ENCODE measurements at regions not wholly inside any gene's neighbourhood (a gene's known extent, or its start where the extent isn't known, plus 50 kb on each side); places are given as distances from the start of the nearest gene placed in this dataset.

DNA sequence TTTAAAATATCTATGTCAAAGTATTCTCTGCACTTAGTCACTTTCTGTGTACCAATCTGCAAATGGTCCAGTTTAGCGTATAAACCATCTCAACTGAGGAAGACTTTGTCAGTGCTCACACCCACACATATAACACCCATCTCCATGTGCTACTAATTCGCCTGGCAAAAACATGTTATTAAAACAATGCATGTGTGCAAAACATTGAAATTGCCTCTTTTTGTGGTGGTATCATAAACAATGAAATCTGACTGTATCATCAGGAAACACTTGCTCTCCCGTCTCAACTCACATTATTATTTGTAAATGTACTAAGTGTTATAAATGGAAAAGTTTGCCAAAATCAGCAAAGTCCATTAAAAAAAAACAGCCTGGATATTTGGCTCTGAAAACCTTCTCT is 105.9 kb upstream of the FOXC1 start:
- DNase-seq (ENCODE audit: low spot score) (no peak), ATAC-seq (ENCODE audit: insufficient number of reproducible peaks, low FRiP score, low read depth) (no peak)
- no peak overlapping the region for H3K4me3 ChIP-seq
- TF ChIP-seq, protein P1, sequence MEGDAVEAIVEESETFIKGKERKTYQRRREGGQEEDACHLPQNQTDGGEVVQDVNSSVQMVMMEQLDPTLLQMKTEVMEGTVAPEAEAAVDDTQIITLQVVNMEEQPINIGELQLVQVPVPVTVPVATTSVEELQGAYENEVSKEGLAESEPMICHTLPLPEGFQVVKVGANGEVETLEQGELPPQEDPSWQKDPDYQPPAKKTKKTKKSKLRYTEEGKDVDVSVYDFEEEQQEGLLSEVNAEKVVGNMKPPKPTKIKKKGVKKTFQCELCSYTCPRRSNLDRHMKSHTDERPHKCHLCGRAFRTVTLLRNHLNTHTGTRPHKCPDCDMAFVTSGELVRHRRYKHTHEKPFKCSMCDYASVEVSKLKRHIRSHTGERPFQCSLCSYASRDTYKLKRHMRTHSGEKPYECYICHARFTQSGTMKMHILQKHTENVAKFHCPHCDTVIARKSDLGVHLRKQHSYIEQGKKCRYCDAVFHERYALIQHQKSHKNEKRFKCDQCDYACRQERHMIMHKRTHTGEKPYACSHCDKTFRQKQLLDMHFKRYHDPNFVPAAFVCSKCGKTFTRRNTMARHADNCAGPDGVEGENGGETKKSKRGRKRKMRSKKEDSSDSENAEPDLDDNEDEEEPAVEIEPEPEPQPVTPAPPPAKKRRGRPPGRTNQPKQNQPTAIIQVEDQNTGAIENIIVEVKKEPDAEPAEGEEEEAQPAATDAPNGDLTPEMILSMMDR (IDR thresholded peaks at IDR 0.05), result no peak
- peaks cover 10 to 18% of the 10 kb centered on the region in 2 donors for H3K4me1 ChIP-seq (ENCODE audit: control insufficient read depth in 1 of 2, low read depth in 2 of 2)
- H3K27me3 ChIP-seq (replicated peaks; ENCODE audit: insufficient read depth), result no peaks in the 10 kb centered on the region
- no peaks in the 10 kb centered on the region for H3K36me3 ChIP-seq
- no peaks in the 10 kb centered on the region for H3K9me3 ChIP-seq
- no peak overlapping the region for H3K27ac ChIP-seq

GRCh38 chr6:1504465-1504864 is 105.2 kb upstream of the FOXC1 start:
- Histone ChIP-seq H3K27me3 (replicated peaks; ENCODE audit: insufficient read depth) (no peaks in the 10 kb centered on the region), H3K9me3 (no peaks in the 10 kb centered on the region), H3K4me1 (ENCODE audit: control insufficient read depth in 1 of 2, low read depth in 2 of 2) (peaks cover 10 to 18% of the 10 kb centered on the region in 2 donors), H3K36me3 (no peaks in the 10 kb centered on the region), H3K4me3 (no peak overlapping the region), H3K27ac (no peak overlapping the region)
- TF ChIP-seq, protein P1 (IDR thresholded peaks at IDR 0.05), result no peak
- ATAC-seq (ENCODE audit: insufficient number of reproducible peaks, low FRiP score, low read depth), result no peak
- no peak for DNase-seq (ENCODE audit: low spot score)

GRCh38 chr6:1507251-1507650 is 102.5 kb upstream of the FOXC1 start:
- Histone ChIP-seq H3K4me1 (ENCODE audit: control insufficient read depth in 1 of 2, low read depth in 2 of 2) (peaks cover 10 to 18% of the 10 kb centered on the region in 2 donors), H3K9me3 (no peaks in the 10 kb centered on the region), H3K36me3 (no peaks in the 10 kb centered on the region), H3K4me3 (no peak overlapping the region), H3K27ac (no peak overlapping the region), H3K27me3 (replicated peaks; ENCODE audit: insufficient read depth) (no peaks in the 10 kb centered on the region)
- DNase-seq (ENCODE audit: low spot score) (no peak), ATAC-seq (ENCODE audit: insufficient number of reproducible peaks, low FRiP score, low read depth) (no peak)
- TF ChIP-seq, protein P1 (IDR thresholded peaks at IDR 0.05), result no peak

- Histone ChIP-seq H3K27me3 (replicated peaks; ENCODE audit: insufficient read depth) (no peaks in the 10 kb centered on the region), H3K4me1 (ENCODE audit: control insufficient read depth in 1 of 2, low read depth in 2 of 2) (peaks cover 3 to 8% of the 10 kb centered on the region in 2 donors), H3K4me3 (no peak overlapping the region), H3K27ac (no peak overlapping the region), H3K9me3 (no peaks in the 10 kb centered on the region), H3K36me3 (no peaks in the 10 kb centered on the region)
- DNase-seq (ENCODE audit: low spot score) (no peak), ATAC-seq (ENCODE audit: insufficient number of reproducible peaks, low FRiP score, low read depth) (no peak)
- TF ChIP-seq, protein P1 (IDR thresholded peaks at IDR 0.05), result no peak
Observed at GRCh38 chr6:1509241-1509640, 100.5 kb upstream of the FOXC1 start.

- TF ChIP-seq, protein P1 (IDR thresholded peaks at IDR 0.05), result no peak
- ATAC-seq (ENCODE audit: insufficient number of reproducible peaks, low FRiP score, low read depth) (no peak), DNase-seq (ENCODE audit: low spot score) (no peak)
- H3K27ac ChIP-seq, result no peak overlapping the region
- H3K36me3 ChIP-seq, result no peaks in the 10 kb centered on the region
- H3K4me1 ChIP-seq (ENCODE audit: control insufficient read depth in 1 of 2, low read depth in 2 of 2), result no peaks in the 10 kb centered on the region
- no peaks in the 10 kb centered on the region for H3K9me3 ChIP-seq
- H3K27me3 ChIP-seq (replicated peaks; ENCODE audit: insufficient read depth), result no peaks in the 10 kb centered on the region
- H3K4me3 ChIP-seq, result no peak overlapping the region
Observed at GRCh38 chr6:1510239-1510638, 99.5 kb upstream of the FOXC1 start.

All from thoracic aorta (tissue), 2 donors.